Testis (tissue), 2 donors: ENCODE measurements at regions not wholly inside any gene's neighbourhood (a gene's known extent, or its start where the extent isn't known, plus 50 kb on each side); places are given as distances from the start of the nearest gene placed in this dataset.

ENCODE experiments used
- CTCF ChIP-seq, 3 experiments: fragments of 450-650 bp in 2 of 3; fragments of 200-600 bp in 1 of 3; sonication (generic) in 1 of 3; IDR thresholded peaks; one replicate each; pipeline ENCODE4 v1.5.1; 2016 to 2019; ENCODE audit warnings: antibody characterized with exemption in 3 of 3, mild to moderate bottlenecking in 2 of 3, moderate library complexity in 1 of 3
- POLR2A ChIP-seq: fragments of 450-650 bp; IDR thresholded peaks from one replicate; pipeline ENCODE4 v1.6.1; 2017; ENCODE audit warnings: antibody characterized with exemption, mild to moderate bottlenecking, moderate library complexity

GRCh38 chr6:9240861-9241260, 805.5 kb upstream of the SLC35B3 start:
- no peak for TF ChIP-seq CTCF (IDR thresholded peaks at IDR 0.05)
- TF ChIP-seq POLR2A: no peak
